ENCODE measurements at regions not wholly inside any gene's neighbourhood (a gene's known extent, or its start where the extent isn't known, plus 50 kb on each side); places are given as distances from the start of the nearest gene placed in this dataset.

DNA sequence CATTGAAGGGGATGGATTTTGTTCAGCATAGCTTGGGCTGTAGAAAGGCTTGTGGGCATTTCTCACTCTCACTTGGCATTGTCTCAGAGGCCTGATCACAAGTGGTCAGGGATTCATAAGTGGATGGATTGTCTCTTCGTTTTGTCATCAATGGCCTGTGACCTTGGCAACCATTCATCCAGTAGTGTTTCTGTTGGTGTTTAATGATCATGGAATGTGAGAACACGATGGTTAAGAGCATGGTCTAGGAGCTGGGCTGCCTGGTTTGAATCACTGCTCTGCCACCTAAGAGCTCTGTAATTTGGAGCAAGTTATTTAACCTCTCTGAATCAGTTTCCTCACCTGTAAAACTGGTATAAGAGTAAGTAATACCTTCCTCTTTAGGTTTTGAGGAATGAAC is 430.1 kb upstream of the MEF2C start:
- TF ChIP-seq, protein P1, sequence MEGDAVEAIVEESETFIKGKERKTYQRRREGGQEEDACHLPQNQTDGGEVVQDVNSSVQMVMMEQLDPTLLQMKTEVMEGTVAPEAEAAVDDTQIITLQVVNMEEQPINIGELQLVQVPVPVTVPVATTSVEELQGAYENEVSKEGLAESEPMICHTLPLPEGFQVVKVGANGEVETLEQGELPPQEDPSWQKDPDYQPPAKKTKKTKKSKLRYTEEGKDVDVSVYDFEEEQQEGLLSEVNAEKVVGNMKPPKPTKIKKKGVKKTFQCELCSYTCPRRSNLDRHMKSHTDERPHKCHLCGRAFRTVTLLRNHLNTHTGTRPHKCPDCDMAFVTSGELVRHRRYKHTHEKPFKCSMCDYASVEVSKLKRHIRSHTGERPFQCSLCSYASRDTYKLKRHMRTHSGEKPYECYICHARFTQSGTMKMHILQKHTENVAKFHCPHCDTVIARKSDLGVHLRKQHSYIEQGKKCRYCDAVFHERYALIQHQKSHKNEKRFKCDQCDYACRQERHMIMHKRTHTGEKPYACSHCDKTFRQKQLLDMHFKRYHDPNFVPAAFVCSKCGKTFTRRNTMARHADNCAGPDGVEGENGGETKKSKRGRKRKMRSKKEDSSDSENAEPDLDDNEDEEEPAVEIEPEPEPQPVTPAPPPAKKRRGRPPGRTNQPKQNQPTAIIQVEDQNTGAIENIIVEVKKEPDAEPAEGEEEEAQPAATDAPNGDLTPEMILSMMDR (IDR thresholded peaks at IDR 0.05 in 8 of 11, conservative IDR thresholded peaks at IDR 0.05 in 3 of 11) = no peak
- TF ChIP-seq POLR2A (IDR thresholded peaks at IDR 0.05) = no peak

Data from spleen (tissue), 7 donors.